CD4-positive, alpha-beta memory T cell (primary cell): ENCODE measurements at regions not wholly inside any gene's neighbourhood (a gene's known extent, or its start where the extent isn't known, plus 50 kb on each side); places are given as distances from the start of the nearest gene placed in this dataset.
"Not testable (repeated sequence)": the region's sequence is repeated elsewhere in the genome, so short reads cannot be mapped to it uniquely, and the experiment has no call there.

Source experiments
- CTCF ChIA-PET: fragments of 350-600 bp; sonication (Branson Sonifier 250); formaldehyde crosslinking; loops from one replicate; lab custom pipeline; 2021; ENCODE audit warnings: inconsistent platforms; ENCODE audit not compliant: partially characterized antibody; lab: Charles Lee
- POLR2A ChIA-PET: fragments of 350-600 bp; sonication (Branson Sonifier 250); formaldehyde crosslinking; loops from one replicate; lab custom pipeline; 2021; ENCODE audit not compliant: partially characterized antibody; lab: Charles Lee
- DNase-seq, 5 donors: peaks; one replicate each; pipeline versions ENCODE4 v3.0.0 to v3.0.0-alpha.2; 2020 to 2022; ENCODE audit warnings: mixed read lengths in 1 of 5
- H3K27ac ChIP-seq: one replicate; pipeline ENCODE4 v1.7.0; 2013; ENCODE audit warnings: low read depth, low read length
- H3K27me3 ChIP-seq: 2 replicates; pipeline ENCODE4 v1.7.0; 2013; ENCODE audit warnings: mild to moderate bottlenecking, low read length, moderate library complexity; ENCODE audit not compliant: insufficient read depth
- H3K36me3 ChIP-seq: 2 replicates; pipeline ENCODE4 v1.7.0; 2013; ENCODE audit warnings: mild to moderate bottlenecking, low read length, moderate library complexity; ENCODE audit not compliant: insufficient read depth
- H3K4me1 ChIP-seq: 2 replicates; pipeline ENCODE4 v1.7.0; 2013; ENCODE audit warnings: mild to moderate bottlenecking, low read length, moderate library complexity; ENCODE audit not compliant: insufficient read depth
- H3K4me3 ChIP-seq, 2 donors: one replicate each; pipeline ENCODE4 v1.7.0; 2013; ENCODE audit warnings: low read length in 2 of 2, mild to moderate bottlenecking in 1 of 2
- H3K9me3 ChIP-seq, 2 donors: one replicate each; pipeline ENCODE4 v1.7.0; 2013; ENCODE audit warnings: low read length in 2 of 2, control low read depth in 1 of 2; ENCODE audit not compliant: control insufficient read depth in 1 of 2
- H3K27ac Mint-ChIP-seq, 7 donors: one replicate each; pipeline ENCODE4 v1.8.0; 2020 to 2021; ENCODE audit warnings: mixed read lengths in 7 of 7, mild to moderate bottlenecking in 6 of 7, inconsistent platforms in 3 of 7, moderate library complexity in 3 of 7
- H3K27me3 Mint-ChIP-seq, 2 donors: one replicate each; pipeline ENCODE4 v1.8.0; 2020 to 2021; ENCODE audit warnings: mixed read lengths in 2 of 2
- H3K36me3 Mint-ChIP-seq, 2 donors: one replicate each; pipeline ENCODE4 v1.8.0; 2020 to 2021; ENCODE audit warnings: mixed read lengths in 2 of 2, inconsistent platforms in 1 of 2, mild to moderate bottlenecking in 1 of 2
- H3K4me1 Mint-ChIP-seq, 4 donors: one replicate each; pipeline ENCODE4 v1.8.0; 2020 to 2021; ENCODE audit warnings: mixed read lengths in 4 of 4, mild to moderate bottlenecking in 1 of 4
- H3K4me3 Mint-ChIP-seq, 8 donors: one replicate each; pipeline ENCODE4 v1.8.0; 2020 to 2021; ENCODE audit warnings: mixed read lengths in 8 of 8, mild to moderate bottlenecking in 7 of 8, moderate library complexity in 6 of 8, inconsistent platforms in 3 of 8
- H3K9me3 Mint-ChIP-seq, 8 donors: one replicate each; pipeline ENCODE4 v1.8.0; 2020 to 2021; ENCODE audit warnings: mixed read lengths in 8 of 8, mild to moderate bottlenecking in 5 of 8, inconsistent platforms in 3 of 8, moderate library complexity in 1 of 8
- intact Hi-C: fragments of 100-400 bp; cut with micrococcal nuclease; formaldehyde crosslinking; loops from one replicate; pipeline ENCODE4 v1.15.1; 2023

- no peaks in the 10 kb centered on the region for H3K36me3 ChIP-seq
- H3K27ac Mint-ChIP-seq, result no peak overlapping the region
- no peak overlapping the region for H3K4me3 Mint-ChIP-seq
- peak in 4 of 5 donors; percentile 6 to 27 (median 22) for DNase-seq
- no peaks in the 10 kb centered on the region for H3K27me3 ChIP-seq
- ChIA-PET POLR2A (no interaction called here), CTCF (interaction anchor here (2.2 kb wide), 1 partner anchor 361 kb away, joined by 8 read pairs; no protein-coding TSS in a partner anchor)
- H3K4me1 ChIP-seq, result no peaks in the 10 kb centered on the region
- no peak overlapping the region for H3K4me3 ChIP-seq
- no peak overlapping the region for H3K27ac ChIP-seq
- no peaks in the 10 kb centered on the region for H3K9me3 ChIP-seq
- peaks cover 0 to 3% (median 0%) of the 10 kb centered on the region in 4 donors for H3K4me1 Mint-ChIP-seq
- no peaks in the 10 kb centered on the region for H3K36me3 Mint-ChIP-seq
- intact Hi-C loops, result loop anchor here (5.0 to 10.0 kb wide), 2 partner anchors 174 to 676 kb away; partner anchors contain the start of gene TSPAN5
- no peaks in the 10 kb centered on the region for H3K27me3 Mint-ChIP-seq
- no peaks in the 10 kb centered on the region for H3K9me3 Mint-ChIP-seq
Observed at GRCh38 chr4:98828801-98829200, 100.1 kb downstream of the EIF4E start.

- intact Hi-C loops, result loop anchor here (5.0 to 10.0 kb wide), 2 partner anchors 173 to 675 kb away; partner anchors contain the start of gene TSPAN5
- Mint-ChIP-seq H3K36me3 (no peaks in the 10 kb centered on the region), H3K9me3 (no peaks in the 10 kb centered on the region), H3K27ac (no peak overlapping the region), H3K4me3 (no peak overlapping the region), H3K4me1 (peaks cover 0 to 3% (median 0%) of the 10 kb centered on the region in 4 donors), H3K27me3 (no peaks in the 10 kb centered on the region)
- ChIA-PET CTCF (interaction anchor here (0.6 to 2.2 kb wide), 2 partner anchors 10 to 360 kb away, joined by 3 to 8 read pairs; no protein-coding TSS in a partner anchor), POLR2A (no interaction called here)
- DNase-seq, result no peak
- Histone ChIP-seq H3K4me1 (no peaks in the 10 kb centered on the region), H3K27ac (no peak overlapping the region), H3K36me3 (no peaks in the 10 kb centered on the region), H3K9me3 (no peaks in the 10 kb centered on the region), H3K27me3 (no peaks in the 10 kb centered on the region), H3K4me3 (no peak overlapping the region)
Observed at GRCh38 chr4:98827661-98828060, 101.3 kb downstream of the EIF4E start.

GRCh38 chr4:98822144-98822543 is 106.8 kb downstream of the EIF4E start:
- Mint-ChIP-seq H3K4me1 (no peaks in the 10 kb centered on the region), H3K9me3 (peaks cover 0 to 2% (median 0%) of the 10 kb centered on the region in 8 donors), H3K27me3 (no peaks in the 10 kb centered on the region), H3K4me3 (no peak overlapping the region), H3K27ac (peak overlapping the region in 1 of 7 donors; percentile 43), H3K36me3 (no peaks in the 10 kb centered on the region)
- no peak for DNase-seq
- CTCF ChIA-PET, result interaction anchor here (1.1 kb wide), 1 partner anchor 354 kb away, joined by 3 read pairs; no protein-coding TSS in a partner anchor
- Histone ChIP-seq H3K36me3 (no peaks in the 10 kb centered on the region), H3K27me3 (no peaks in the 10 kb centered on the region), H3K27ac (no peak overlapping the region), H3K9me3 (no peaks in the 10 kb centered on the region), H3K4me3 (no peak overlapping the region), H3K4me1 (no peaks in the 10 kb centered on the region)
- intact Hi-C loops, result loop anchor here (10.0 kb wide), 1 partner anchor 167 kb away; the partner anchor contains the start of gene TSPAN5
- POLR2A ChIA-PET, result no interaction called here

GRCh38 chr4:98818116-98818515 is 110.8 kb downstream of the EIF4E start:
- H3K36me3 Mint-ChIP-seq, intact Hi-C loops: not testable (repeated sequence)

GRCh38 chr4:98816816-98817215 is 112.1 kb downstream of the EIF4E start:
- Mint-ChIP-seq H3K9me3 (peaks cover 0 to 11% (median 4%) of the 10 kb centered on the region in 8 donors), H3K36me3 (no peaks in the 10 kb centered on the region), H3K4me1 (no peaks in the 10 kb centered on the region), H3K27me3 (no peaks in the 10 kb centered on the region), H3K27ac (no peak overlapping the region), H3K4me3 (no peak overlapping the region)
- CTCF ChIA-PET, result no interaction called here
- no peak for DNase-seq
- no peaks in the 10 kb centered on the region for H3K27me3 ChIP-seq
- H3K9me3 ChIP-seq, result no peaks in the 10 kb centered on the region
- H3K4me3 ChIP-seq, result no peak overlapping the region
- H3K27ac ChIP-seq, result no peak overlapping the region
- H3K4me1 ChIP-seq, result no peaks in the 10 kb centered on the region
- POLR2A ChIA-PET, result no interaction called here
- H3K36me3 ChIP-seq, result no peaks in the 10 kb centered on the region
- intact Hi-C loops, result no loop called here

More at GRCh38 chr4:98818116-98818515, 110.8 kb downstream of the EIF4E start:
- H3K27me3 Mint-ChIP-seq, H3K4me3 ChIP-seq, H3K27ac Mint-ChIP-seq, POLR2A ChIA-PET, H3K4me1 Mint-ChIP-seq, DNase-seq, H3K27ac ChIP-seq, H3K9me3 ChIP-seq, H3K27me3 ChIP-seq, H3K36me3 ChIP-seq, CTCF ChIA-PET, H3K4me1 ChIP-seq, H3K4me3 Mint-ChIP-seq: not testable (repeated sequence)
- peaks cover 0 to 11% (median 4%) of the 10 kb centered on the region in 8 donors for H3K9me3 Mint-ChIP-seq

- Mint-ChIP-seq H3K9me3 (peaks cover 0 to 11% (median 4%) of the 10 kb centered on the region in 8 donors), H3K36me3 (no peaks in the 10 kb centered on the region), H3K27me3 (no peaks in the 10 kb centered on the region), H3K4me1 (no peaks in the 10 kb centered on the region), H3K4me3 (no peak overlapping the region), H3K27ac (no peak overlapping the region)
- ChIA-PET POLR2A (no interaction called here), CTCF (no interaction called here)
- DNase-seq, result no peak
- H3K9me3 ChIP-seq, result no peaks in the 10 kb centered on the region
- no peak overlapping the region for H3K4me3 ChIP-seq
- no peaks in the 10 kb centered on the region for H3K27me3 ChIP-seq
- no peaks in the 10 kb centered on the region for H3K36me3 ChIP-seq
- H3K4me1 ChIP-seq, result no peaks in the 10 kb centered on the region
- intact Hi-C loops, result no loop called here
- no peak overlapping the region for H3K27ac ChIP-seq
Observed at GRCh38 chr4:98816386-98816785, 112.5 kb downstream of the EIF4E start.

GRCh38 chr4:98804403-98804802 is 124.5 kb downstream of the EIF4E start:
- Mint-ChIP-seq H3K9me3 (peaks cover 0 to 2% (median 0%) of the 10 kb centered on the region in 8 donors), H3K4me3 (no peak overlapping the region), H3K36me3 (no peaks in the 10 kb centered on the region), H3K27me3 (no peaks in the 10 kb centered on the region), H3K4me1 (peaks cover 0 to 1% (median 0%) of the 10 kb centered on the region in 4 donors), H3K27ac (no peak overlapping the region)
- no peaks in the 10 kb centered on the region for H3K36me3 ChIP-seq
- DNase-seq, result no peak
- H3K9me3 ChIP-seq, result no peaks in the 10 kb centered on the region
- ChIA-PET CTCF (no interaction called here), POLR2A (no interaction called here)
- no peaks in the 10 kb centered on the region for H3K27me3 ChIP-seq
- no peak overlapping the region for H3K27ac ChIP-seq
- H3K4me3 ChIP-seq, result no peak overlapping the region
- intact Hi-C loops, result no loop called here
- H3K4me1 ChIP-seq, result no peaks in the 10 kb centered on the region
